ENCODE measurements at regions not wholly inside any gene's neighbourhood (a gene's known extent, or its start where the extent isn't known, plus 50 kb on each side); places are given as distances from the start of the nearest gene placed in this dataset.
"Not testable (repeated sequence)": the region's sequence is repeated elsewhere in the genome, so short reads cannot be mapped to it uniquely, and the experiment has no call there.

- DNase-seq (ENCODE audit: low spot score); in situ Hi-C loops (cut with MboI; ENCODE audit: low pct_unique_long_range_greater_than_20kb, low sequenced_read_pairs, unreplicated experiment): not testable (repeated sequence)
Observed at GRCh38 chr4:183044924-183045640, 54.0 kb upstream of the WWC2 start.

- no peak for DNase-seq (ENCODE audit: low spot score)
- no peak for TF ChIP-seq CTCF (IDR thresholded peaks at IDR 0.05; ENCODE audit: extremely low read depth, insufficient read depth, missing control alignments)
- in situ Hi-C loops (cut with MboI; ENCODE audit: low pct_unique_long_range_greater_than_20kb, low sequenced_read_pairs, unreplicated experiment): no loop called here
Observed at GRCh38 chr4:183038436-183038835, 60.6 kb upstream of the WWC2 start.

- DNase-seq (ENCODE audit: low spot score): no peak
- no peak for TF ChIP-seq CTCF (IDR thresholded peaks at IDR 0.05; ENCODE audit: extremely low read depth, insufficient read depth, missing control alignments)
- in situ Hi-C loops (cut with MboI; ENCODE audit: low pct_unique_long_range_greater_than_20kb, low sequenced_read_pairs, unreplicated experiment): no loop called here
Observed at GRCh38 chr4:183035726-183036415, 63.2 kb upstream of the WWC2 start.

- no peak for DNase-seq (ENCODE audit: low spot score)
- TF ChIP-seq CTCF (IDR thresholded peaks at IDR 0.05; ENCODE audit: extremely low read depth, insufficient read depth, missing control alignments): no peak
- in situ Hi-C loops (cut with MboI; ENCODE audit: low pct_unique_long_range_greater_than_20kb, low sequenced_read_pairs, unreplicated experiment): no loop called here
Observed at GRCh38 chr4:183035256-183035655, 63.8 kb upstream of the WWC2 start.

GRCh38 chr4:183030823-183031222 is 68.2 kb upstream of the WWC2 start:
- no peak for DNase-seq (ENCODE audit: low spot score)
- no peak for TF ChIP-seq CTCF (IDR thresholded peaks at IDR 0.05; ENCODE audit: extremely low read depth, insufficient read depth, missing control alignments)
- in situ Hi-C loops (cut with MboI; ENCODE audit: low pct_unique_long_range_greater_than_20kb, low sequenced_read_pairs, unreplicated experiment): no loop called here

- TF ChIP-seq CTCF (IDR thresholded peaks at IDR 0.05; ENCODE audit: extremely low read depth, insufficient read depth, missing control alignments): no peak
- in situ Hi-C loops (cut with MboI; ENCODE audit: low pct_unique_long_range_greater_than_20kb, low sequenced_read_pairs, unreplicated experiment): no loop called here
- DNase-seq (ENCODE audit: low spot score): no peak
Observed at GRCh38 chr4:183030309-183030708, 68.7 kb upstream of the WWC2 start.

- no peak for TF ChIP-seq CTCF (IDR thresholded peaks at IDR 0.05; ENCODE audit: extremely low read depth, insufficient read depth, missing control alignments)
- DNase-seq (ENCODE audit: low spot score): no peak
- in situ Hi-C loops (cut with MboI; ENCODE audit: low pct_unique_long_range_greater_than_20kb, low sequenced_read_pairs, unreplicated experiment): no loop called here
Observed at GRCh38 chr4:183029365-183029764, 69.7 kb upstream of the WWC2 start.
